Amygdala (tissue), 56 donors: ENCODE measurements at regions not wholly inside any gene's neighbourhood (a gene's known extent, or its start where the extent isn't known, plus 50 kb on each side); places are given as distances from the start of the nearest gene placed in this dataset.
"Not testable (repeated sequence)": the region's sequence is repeated elsewhere in the genome, so short reads cannot be mapped to it uniquely, and the experiment has no call there.

Experiments
- DNase-seq, 56 donors: peaks; one replicate each; lab custom pipeline; 2025; lab: John Stamatoyannopoulos, UW

GRCh38 chr5:28415791-28416443 is 1377.5 kb upstream of the CDH9 start:
- DNase-seq, result no peak

- DNase-seq, result no peak
Observed at GRCh38 chr5:28414619-28415018, 1376.2 kb upstream of the CDH9 start.

GRCh38 chr5:28408651-28409050 is 1370.3 kb upstream of the CDH9 start:
- no peak for DNase-seq

GRCh38 chr5:28408186-28408585 is 1369.8 kb upstream of the CDH9 start:
- no peak for DNase-seq

- DNase-seq, result no peak
Observed at GRCh38 chr5:28404363-28405071, 1366.1 kb upstream of the CDH9 start.

- DNase-seq, result no peak
Observed at GRCh38 chr5:28403846-28404245, 1365.5 kb upstream of the CDH9 start.

- no peak for DNase-seq
Observed at GRCh38 chr5:28402590-28403301, 1364.4 kb upstream of the CDH9 start.

GRCh38 chr5:28400076-28400475 is 1361.7 kb upstream of the CDH9 start:
- no peak for DNase-seq

GRCh38 chr5:28399211-28399610 is 1360.8 kb upstream of the CDH9 start:
- DNase-seq, result no peak

- DNase-seq, result no peak
Observed at GRCh38 chr5:28398185-28398584, 1359.8 kb upstream of the CDH9 start.

GRCh38 chr5:28397502-28397941 is 1359.1 kb upstream of the CDH9 start:
- DNase-seq, result no peak

GRCh38 chr5:28391277-28391676 is 1352.9 kb upstream of the CDH9 start:
- no peak for DNase-seq

GRCh38 chr5:28390341-28390740 is 1352.0 kb upstream of the CDH9 start:
- DNase-seq, result no peak

- DNase-seq, result not testable (repeated sequence)
Observed at GRCh38 chr5:28389727-28390126, 1351.3 kb upstream of the CDH9 start.

GRCh38 chr5:28388428-28388827 is 1350.0 kb upstream of the CDH9 start:
- DNase-seq, result no peak

- DNase-seq, result no peak
Observed at GRCh38 chr5:28386712-28387111, 1348.3 kb upstream of the CDH9 start.

GRCh38 chr5:28380167-28380566 is 1341.8 kb upstream of the CDH9 start:
- no peak for DNase-seq

- no peak for DNase-seq
Observed at GRCh38 chr5:28374492-28374967, 1336.1 kb upstream of the CDH9 start.

GRCh38 chr5:28370896-28371295 is 1332.5 kb upstream of the CDH9 start:
- DNase-seq, result no peak

- DNase-seq, result no peak
Observed at GRCh38 chr5:28369418-28369817, 1331.0 kb upstream of the CDH9 start.

- no peak for DNase-seq
Observed at GRCh38 chr5:28355831-28356230, 1317.4 kb upstream of the CDH9 start.

GRCh38 chr5:28346696-28347095 is 1308.3 kb upstream of the CDH9 start:
- no peak for DNase-seq
